Tibial nerve (tissue), 4 donors: ENCODE measurements at regions not wholly inside any gene's neighbourhood (a gene's known extent, or its start where the extent isn't known, plus 50 kb on each side); places are given as distances from the start of the nearest gene placed in this dataset.

Experiments
- CTCF ChIP-seq, 5 experiments: fragments of 200-600 bp in 3 of 5; fragments of 450-650 bp in 2 of 5; sonication (generic) in 3 of 5; IDR thresholded peaks; one replicate each; pipeline ENCODE4 v1.5.1; 2016 to 2019; ENCODE audit warnings: antibody characterized with exemption in 5 of 5, mild to moderate bottlenecking in 3 of 5, moderate library complexity in 2 of 5
- EP300 ChIP-seq, 2 donors: sonication (generic); formaldehyde crosslinking; IDR thresholded peaks; one replicate each; pipeline ENCODE4 v1.6.1; 2017; ENCODE audit warnings: antibody characterized with exemption in 2 of 2, mild to moderate bottlenecking in 1 of 2

- TF ChIP-seq CTCF (IDR thresholded peaks at IDR 0.05) (no peak), EP300 (IDR thresholded peaks at IDR 0.05) (no peak)
Observed at GRCh38 chr16:50449800-50450199, 81.0 kb upstream of the BRD7 start.
